MCF 10A (cell line): ENCODE measurements at regions not wholly inside any gene's neighbourhood (a gene's known extent, or its start where the extent isn't known, plus 50 kb on each side); places are given as distances from the start of the nearest gene placed in this dataset.

ENCODE experiments used
- BruUV-seq: library from RNA; stranded (reverse); fragments of 400-500 nt; replicated peaks from 2 replicates; lab custom pipeline; 2021; lab: Mats Ljungman, UMichigan
- CTCF ChIA-PET: fragments of 300-600 bp; sonication (Branson Sonifier 250); formaldehyde crosslinking; extraction: SDS; loops from one replicate; lab custom pipeline; 2021; ENCODE audit warnings: antibody characterized with exemption, inconsistent platforms; lab: Yijun Ruan, JAX
- POLR2A ChIA-PET: fragments of 300-600, 350-650 bp; sonication (Branson Sonifier 250); formaldehyde crosslinking; extraction: SDS; loops from one replicate; lab custom pipeline; 2020; ENCODE audit warnings: antibody characterized with exemption, inconsistent platforms; lab: Yijun Ruan, JAX
- DNase-seq: peaks from one replicate; pipeline ENCODE4 v3.0.0-alpha.2; 2018; ENCODE audit not compliant: unreplicated experiment
- H3K27ac Mint-ChIP-seq: one replicate; pipeline ENCODE4 v1.8.0; 2022; ENCODE audit warnings: mild to moderate bottlenecking, low read depth, mixed read lengths; ENCODE audit not compliant: unreplicated experiment
- H3K27me3 Mint-ChIP-seq: one replicate; pipeline ENCODE4 v1.8.0; 2022; ENCODE audit warnings: mixed read lengths; ENCODE audit not compliant: insufficient read depth, unreplicated experiment
- H3K36me3 Mint-ChIP-seq: one replicate; pipeline ENCODE4 v1.8.0; 2022; ENCODE audit warnings: mild to moderate bottlenecking, moderate library complexity, mixed read lengths; ENCODE audit not compliant: insufficient read depth, unreplicated experiment
- H3K4me1 Mint-ChIP-seq: one replicate; pipeline ENCODE4 v1.8.0; 2022; ENCODE audit warnings: mixed read lengths; ENCODE audit not compliant: insufficient read depth, unreplicated experiment
- H3K4me3 Mint-ChIP-seq: one replicate; pipeline ENCODE4 v1.8.0; 2022; ENCODE audit warnings: mild to moderate bottlenecking, moderate library complexity, mixed read lengths; ENCODE audit not compliant: unreplicated experiment
- H3K9me3 Mint-ChIP-seq: one replicate; pipeline ENCODE4 v1.8.0; 2022; ENCODE audit warnings: mixed read lengths; ENCODE audit not compliant: unreplicated experiment
- intact Hi-C: fragments of 100-400 bp; cut with micrococcal nuclease; formaldehyde crosslinking; loops from 2 replicates; pipeline ENCODE4 v1.14.1; 2022
- TF ChIP-seq, protein P1 (sequence below): fragments of 200-600 bp; IDR thresholded peaks from one replicate; pipeline ENCODE4 v1.8.0; 2022; ENCODE audit warnings: antibody characterized with exemption, mild to moderate bottlenecking; ENCODE audit not compliant: unreplicated experiment

GRCh38 chr3:152089528-152089927 lies 179.2 kb upstream of the MBNL1 start:
- Mint-ChIP-seq H3K36me3 (no peaks in the 10 kb centered on the region), H3K27me3 (no peaks in the 10 kb centered on the region), H3K4me3 (no peak overlapping the region), H3K4me1 (no peaks in the 10 kb centered on the region), H3K9me3 (peaks cover 4% of the 10 kb centered on the region), H3K27ac (no peak overlapping the region)
- CTCF ChIA-PET = interaction anchor here (1.2 kb wide), 1 partner anchor 141 kb away, joined by 3 read pairs; no protein-coding TSS in a partner anchor
- POLR2A ChIA-PET = no interaction called here
- TF ChIP-seq, protein P1, sequence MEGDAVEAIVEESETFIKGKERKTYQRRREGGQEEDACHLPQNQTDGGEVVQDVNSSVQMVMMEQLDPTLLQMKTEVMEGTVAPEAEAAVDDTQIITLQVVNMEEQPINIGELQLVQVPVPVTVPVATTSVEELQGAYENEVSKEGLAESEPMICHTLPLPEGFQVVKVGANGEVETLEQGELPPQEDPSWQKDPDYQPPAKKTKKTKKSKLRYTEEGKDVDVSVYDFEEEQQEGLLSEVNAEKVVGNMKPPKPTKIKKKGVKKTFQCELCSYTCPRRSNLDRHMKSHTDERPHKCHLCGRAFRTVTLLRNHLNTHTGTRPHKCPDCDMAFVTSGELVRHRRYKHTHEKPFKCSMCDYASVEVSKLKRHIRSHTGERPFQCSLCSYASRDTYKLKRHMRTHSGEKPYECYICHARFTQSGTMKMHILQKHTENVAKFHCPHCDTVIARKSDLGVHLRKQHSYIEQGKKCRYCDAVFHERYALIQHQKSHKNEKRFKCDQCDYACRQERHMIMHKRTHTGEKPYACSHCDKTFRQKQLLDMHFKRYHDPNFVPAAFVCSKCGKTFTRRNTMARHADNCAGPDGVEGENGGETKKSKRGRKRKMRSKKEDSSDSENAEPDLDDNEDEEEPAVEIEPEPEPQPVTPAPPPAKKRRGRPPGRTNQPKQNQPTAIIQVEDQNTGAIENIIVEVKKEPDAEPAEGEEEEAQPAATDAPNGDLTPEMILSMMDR = no peak
- DNase-seq = no peak
- intact Hi-C loops = no loop called here
- no TSS peak for BruUV-seq

DNA sequence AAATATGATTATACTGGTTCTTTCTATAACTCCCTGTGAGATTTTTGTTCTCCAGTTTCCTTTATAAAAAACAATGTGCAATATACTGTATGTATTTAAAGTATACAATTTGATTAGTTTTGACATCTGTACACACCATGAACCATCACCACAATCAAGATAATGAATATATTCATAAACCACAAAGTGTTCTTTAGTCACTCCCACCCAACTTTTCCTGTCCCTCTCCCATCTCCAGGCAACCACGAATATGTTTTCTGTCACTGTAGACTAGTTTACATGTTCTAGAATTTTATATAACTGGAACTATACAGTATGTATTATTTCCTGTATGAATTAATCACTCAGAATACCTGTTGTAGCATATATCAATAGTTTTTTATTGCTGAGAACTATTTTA lies 177.0 kb upstream of the MBNL1 start:
- DNase-seq = no peak
- Mint-ChIP-seq H3K4me3 (no peak overlapping the region), H3K36me3 (no peaks in the 10 kb centered on the region), H3K9me3 (no peaks in the 10 kb centered on the region), H3K27me3 (no peaks in the 10 kb centered on the region), H3K4me1 (no peaks in the 10 kb centered on the region), H3K27ac (no peak overlapping the region)
- intact Hi-C loops = no loop called here
- no TSS peak for BruUV-seq
- TF ChIP-seq, protein P1 = no peak
- CTCF ChIA-PET = interaction anchor here (0.5 to 0.6 kb wide), 2 partner anchors 332 to 591 kb away, joined by 3 read pairs; no protein-coding TSS in a partner anchor
- POLR2A ChIA-PET = interaction anchor here (0.7 kb wide), 1 partner anchor 8 kb away, joined by 4 read pairs; no protein-coding TSS in a partner anchor

- BruUV-seq = no TSS peak
- Mint-ChIP-seq H3K27me3 (no peaks in the 10 kb centered on the region), H3K4me1 (no peaks in the 10 kb centered on the region), H3K27ac (no peak overlapping the region), H3K4me3 (no peak overlapping the region), H3K36me3 (no peaks in the 10 kb centered on the region), H3K9me3 (no peaks in the 10 kb centered on the region)
- CTCF ChIA-PET = interaction anchor here (1.0 kb wide), 1 partner anchor 18 kb away, joined by 3 read pairs; no protein-coding TSS in a partner anchor
- POLR2A ChIA-PET = interaction anchor here (0.7 kb wide), 2 partner anchors 47 to 628 kb away, joined by 3 to 4 read pairs; no protein-coding TSS in a partner anchor
- intact Hi-C loops = no loop called here
- DNase-seq = no peak
- TF ChIP-seq, protein P1 = no peak
These were observed 174.8 kb upstream of the MBNL1 start for GRCh38 chr3:152093901-152094300.

- H3K4me1 Mint-ChIP-seq = no peaks in the 10 kb centered on the region
- H3K27ac Mint-ChIP-seq = no peak overlapping the region
- no peak for DNase-seq
- intact Hi-C loops = no loop called here
- no peak overlapping the region for H3K4me3 Mint-ChIP-seq
- ChIA-PET POLR2A (no interaction called here), CTCF (interaction anchor here (1.0 kb wide), 1 partner anchor 18 kb away, joined by 3 read pairs; no protein-coding TSS in a partner anchor)
- H3K9me3 Mint-ChIP-seq = no peaks in the 10 kb centered on the region
- no peaks in the 10 kb centered on the region for H3K36me3 Mint-ChIP-seq
- no TSS peak for BruUV-seq
- H3K27me3 Mint-ChIP-seq = no peaks in the 10 kb centered on the region
- TF ChIP-seq, protein P1 = no peak
These were observed 174.3 kb upstream of the MBNL1 start for GRCh38 chr3:152094406-152094805.
